ENCODE measurements at regions not wholly inside any gene's neighbourhood (a gene's known extent, or its start where the extent isn't known, plus 50 kb on each side); places are given as distances from the start of the nearest gene placed in this dataset.

GRCh38 chr9:75589497-75589896 is 301.0 kb upstream of the PCSK5 start:
- H3K4me3 ChIP-seq (ENCODE audit: low read length), result no peak overlapping the region
- H3F3A ChIP-seq (ENCODE audit: insufficient read depth, low read length, poor library complexity, severe bottlenecking), result no peaks in the 10 kb centered on the region
- TF ChIP-seq TAF1 (IDR thresholded peaks at IDR 0.05; ENCODE audit: low read depth) (no peak), MXI1 (conservative IDR thresholded peaks at IDR 0.05; ENCODE audit: poor library complexity, severe bottlenecking) (no peak), POLR2AphosphoS5 (IDR thresholded peaks at IDR 0.05) (no peak), EP300 (conservative IDR thresholded peaks at IDR 0.05; ENCODE audit: poor library complexity, severe bottlenecking) (no peak), REST (IDR thresholded peaks at IDR 0.05; ENCODE audit: borderline replicate concordance) (no peak), SMC3 (conservative IDR thresholded peaks at IDR 0.05; ENCODE audit: poor library complexity) (no peak), RAD21 (conservative IDR thresholded peaks at IDR 0.05) (no peak), CTCF (IDR thresholded peaks at IDR 0.05; ENCODE audit: poor library complexity, severe bottlenecking) (no peak), EZH2 (IDR thresholded peaks at IDR 0.05; ENCODE audit: borderline replicate concordance, insufficient read depth, low read length, poor library complexity, severe bottlenecking) (no peak)
- no peak overlapping the region for H3K27ac ChIP-seq (ENCODE audit: low read length)
- H3K9ac ChIP-seq (ENCODE audit: low read length), result no peak overlapping the region
- no peaks in the 10 kb centered on the region for H3K9me3 ChIP-seq (ENCODE audit: low read length)
- no peaks in the 10 kb centered on the region for H3K79me2 ChIP-seq (replicated peaks; ENCODE audit: insufficient read depth, low read length)
- H3K27me3 ChIP-seq (ENCODE audit: insufficient read depth, low read depth, low read length), result no peaks in the 10 kb centered on the region
- no peaks in the 10 kb centered on the region for H4K20me1 ChIP-seq (ENCODE audit: insufficient read depth)
- H3K9me2 ChIP-seq (ENCODE audit: insufficient read depth, low read length), result no peaks in the 10 kb centered on the region
- H2AFZ ChIP-seq (ENCODE audit: low read depth, low read length), result no peak overlapping the region
- no peaks in the 10 kb centered on the region for H3K36me3 ChIP-seq (ENCODE audit: insufficient read depth, low read length)
- H3K4me2 ChIP-seq (ENCODE audit: low read length), result no peak overlapping the region

DNA sequence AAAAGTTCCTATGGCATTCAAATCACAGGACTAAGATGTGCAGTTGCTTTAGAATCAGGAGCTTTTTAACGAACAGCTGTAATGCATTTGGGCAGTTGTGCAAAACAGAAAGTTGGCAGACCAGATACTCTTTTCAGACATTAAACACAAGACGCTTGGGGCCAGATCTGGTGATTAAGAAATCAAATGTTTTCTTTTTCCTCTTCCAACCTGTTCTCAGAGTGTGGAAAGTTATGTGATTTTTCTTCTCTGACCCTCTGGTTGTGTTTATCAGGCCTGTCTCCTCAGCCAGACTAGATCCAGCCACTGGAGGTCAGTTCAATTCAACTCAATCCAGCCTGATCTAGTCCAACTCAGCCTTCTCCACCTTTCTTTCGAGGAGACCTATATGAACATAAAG is 298.5 kb upstream of the PCSK5 start:
- H3K79me2 ChIP-seq (replicated peaks; ENCODE audit: insufficient read depth, low read length), result no peaks in the 10 kb centered on the region
- TF ChIP-seq REST (IDR thresholded peaks at IDR 0.05; ENCODE audit: borderline replicate concordance) (no peak), TAF1 (IDR thresholded peaks at IDR 0.05; ENCODE audit: low read depth) (no peak), CTCF (IDR thresholded peaks at IDR 0.05; ENCODE audit: poor library complexity, severe bottlenecking) (no peak), SMC3 (conservative IDR thresholded peaks at IDR 0.05; ENCODE audit: poor library complexity) (no peak), POLR2AphosphoS5 (IDR thresholded peaks at IDR 0.05) (no peak), EZH2 (IDR thresholded peaks at IDR 0.05; ENCODE audit: borderline replicate concordance, insufficient read depth, low read length, poor library complexity, severe bottlenecking) (no peak), EP300 (conservative IDR thresholded peaks at IDR 0.05; ENCODE audit: poor library complexity, severe bottlenecking) (no peak), MXI1 (conservative IDR thresholded peaks at IDR 0.05; ENCODE audit: poor library complexity, severe bottlenecking) (no peak), RAD21 (conservative IDR thresholded peaks at IDR 0.05) (no peak)
- H3K9ac ChIP-seq (ENCODE audit: low read length), result no peak overlapping the region
- H3K27ac ChIP-seq (ENCODE audit: low read length), result no peak overlapping the region
- H3K4me3 ChIP-seq (ENCODE audit: low read length), result no peak overlapping the region
- H3K27me3 ChIP-seq (ENCODE audit: insufficient read depth, low read depth, low read length), result no peaks in the 10 kb centered on the region
- H3K36me3 ChIP-seq (ENCODE audit: insufficient read depth, low read length), result no peaks in the 10 kb centered on the region
- H3K9me2 ChIP-seq (ENCODE audit: insufficient read depth, low read length), result no peaks in the 10 kb centered on the region
- H2AFZ ChIP-seq (ENCODE audit: low read depth, low read length), result no peak overlapping the region
- no peaks in the 10 kb centered on the region for H3F3A ChIP-seq (ENCODE audit: insufficient read depth, low read length, poor library complexity, severe bottlenecking)
- no peaks in the 10 kb centered on the region for H4K20me1 ChIP-seq (ENCODE audit: insufficient read depth)
- no peaks in the 10 kb centered on the region for H3K9me3 ChIP-seq (ENCODE audit: low read length)
- no peak overlapping the region for H3K4me2 ChIP-seq (ENCODE audit: low read length)
